Activated CD8-positive, alpha-beta memory T cell treated with anti-CD3 and anti-CD28 coated beads, Interleukin-2, amount 50 U/mL, for 24 hours (primary cell): ENCODE measurements at regions not wholly inside any gene's neighbourhood (a gene's known extent, or its start where the extent isn't known, plus 50 kb on each side); places are given as distances from the start of the nearest gene placed in this dataset.

Experiments used
- DNase-seq: peaks from one replicate; pipeline ENCODE4 v3.0.0-alpha.2; 2020; ENCODE audit errors: extremely low read depth

GRCh38 chr1:181430015-181430885 is 53.1 kb upstream of the CACNA1E start:
- no peak for DNase-seq
